Limb (tissue), 2 donors: ENCODE measurements at regions not wholly inside any gene's neighbourhood (a gene's known extent, or its start where the extent isn't known, plus 50 kb on each side); places are given as distances from the start of the nearest gene placed in this dataset.
"Not testable (repeated sequence)": the region's sequence is repeated elsewhere in the genome, so short reads cannot be mapped to it uniquely, and the experiment has no call there.

ENCODE experiments used
- DNase-seq, 2 donors: peaks; one replicate each; pipeline ENCODE4 v3.0.0-alpha.2; 2016; ENCODE audit errors: extremely low spot score in 2 of 2

- no peak for DNase-seq
Observed at GRCh38 chr11:71182791-71183677, 69.3 kb downstream of the SHANK2 start.

GRCh38 chr11:71181566-71181965, 70.8 kb downstream of the SHANK2 start:
- DNase-seq: no peak

GRCh38 chr11:71180694-71181470, 71.5 kb downstream of the SHANK2 start:
- DNase-seq: no peak

- DNase-seq: no peak
Observed at GRCh38 chr11:71179877-71180605, 72.3 kb downstream of the SHANK2 start.

GRCh38 chr11:71178076-71178475, 74.3 kb downstream of the SHANK2 start:
- DNase-seq: no peak

- DNase-seq: no peak
Observed at GRCh38 chr11:71176812-71177211, 75.6 kb downstream of the SHANK2 start.

GRCh38 chr11:71173709-71174108, 78.7 kb downstream of the SHANK2 start:
- no peak for DNase-seq

- DNase-seq: no peak
Observed at GRCh38 chr11:71172680-71173079, 79.7 kb downstream of the SHANK2 start.

GRCh38 chr11:71171576-71171975, 80.8 kb downstream of the SHANK2 start:
- no peak for DNase-seq

GRCh38 chr11:71170624-71171423, 81.6 kb downstream of the SHANK2 start:
- DNase-seq: no peak

GRCh38 chr11:71169313-71169712, 83.1 kb downstream of the SHANK2 start:
- no peak for DNase-seq

- not testable (repeated sequence) for DNase-seq
Observed at GRCh38 chr11:71167814-71168213, 84.6 kb downstream of the SHANK2 start.

GRCh38 chr11:71165771-71166170, 86.6 kb downstream of the SHANK2 start:
- DNase-seq: no peak

GRCh38 chr11:71164621-71165020, 87.8 kb downstream of the SHANK2 start:
- DNase-seq: no peak

GRCh38 chr11:71164186-71164585, 88.2 kb downstream of the SHANK2 start:
- peak in 1 of 2 donors; percentile 1 for DNase-seq

- DNase-seq: no peak
Observed at GRCh38 chr11:71163371-71163770, 89.0 kb downstream of the SHANK2 start.

- no peak for DNase-seq
Observed at GRCh38 chr11:71158936-71159335, 93.4 kb downstream of the SHANK2 start.

- DNase-seq: not testable (repeated sequence)
Observed at GRCh38 chr11:71157676-71158075, 94.7 kb downstream of the SHANK2 start.

- no peak for DNase-seq
Observed at GRCh38 chr11:71156301-71156700, 96.1 kb downstream of the SHANK2 start.

- DNase-seq: no peak
Observed at GRCh38 chr11:71155846-71156245, 96.5 kb downstream of the SHANK2 start.

- peak in 1 of 2 donors; percentile 21 for DNase-seq
Observed at GRCh38 chr11:71154261-71154805, 98.0 kb downstream of the SHANK2 start.
